GM12872 (cell line): ENCODE measurements at regions not wholly inside any gene's neighbourhood (a gene's known extent, or its start where the extent isn't known, plus 50 kb on each side); places are given as distances from the start of the nearest gene placed in this dataset.

Experiments
- TF ChIP-seq, protein P1 (sequence below): IDR thresholded peaks from 3 replicates; pipeline ENCODE4 v1.5.1; 2011; ENCODE audit warnings: low read depth, mild to moderate bottlenecking, low read length, moderate library complexity; ENCODE audit not compliant: insufficient read depth

DNA sequence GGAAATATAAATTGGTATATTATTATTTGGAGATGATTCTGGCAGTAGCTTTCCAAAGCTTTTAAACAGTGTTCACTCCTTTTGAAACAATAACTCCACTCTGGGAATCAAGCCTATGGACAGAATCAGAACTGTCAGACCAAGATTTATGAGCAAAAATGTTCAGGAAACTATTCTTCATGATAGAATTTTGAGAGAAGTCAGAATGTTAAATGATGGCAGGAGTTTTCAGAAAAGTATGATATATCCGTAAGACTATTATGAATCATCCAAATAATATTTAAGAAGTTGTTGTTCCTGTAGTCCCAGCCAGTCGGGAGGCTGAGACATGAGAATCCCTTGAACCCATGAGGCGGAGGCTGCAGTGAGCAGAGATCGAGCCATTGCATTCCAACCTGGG, 50.5 kb upstream of the ADGRG2 start:
- TF ChIP-seq, protein P1, sequence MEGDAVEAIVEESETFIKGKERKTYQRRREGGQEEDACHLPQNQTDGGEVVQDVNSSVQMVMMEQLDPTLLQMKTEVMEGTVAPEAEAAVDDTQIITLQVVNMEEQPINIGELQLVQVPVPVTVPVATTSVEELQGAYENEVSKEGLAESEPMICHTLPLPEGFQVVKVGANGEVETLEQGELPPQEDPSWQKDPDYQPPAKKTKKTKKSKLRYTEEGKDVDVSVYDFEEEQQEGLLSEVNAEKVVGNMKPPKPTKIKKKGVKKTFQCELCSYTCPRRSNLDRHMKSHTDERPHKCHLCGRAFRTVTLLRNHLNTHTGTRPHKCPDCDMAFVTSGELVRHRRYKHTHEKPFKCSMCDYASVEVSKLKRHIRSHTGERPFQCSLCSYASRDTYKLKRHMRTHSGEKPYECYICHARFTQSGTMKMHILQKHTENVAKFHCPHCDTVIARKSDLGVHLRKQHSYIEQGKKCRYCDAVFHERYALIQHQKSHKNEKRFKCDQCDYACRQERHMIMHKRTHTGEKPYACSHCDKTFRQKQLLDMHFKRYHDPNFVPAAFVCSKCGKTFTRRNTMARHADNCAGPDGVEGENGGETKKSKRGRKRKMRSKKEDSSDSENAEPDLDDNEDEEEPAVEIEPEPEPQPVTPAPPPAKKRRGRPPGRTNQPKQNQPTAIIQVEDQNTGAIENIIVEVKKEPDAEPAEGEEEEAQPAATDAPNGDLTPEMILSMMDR, result no peak

DNA sequence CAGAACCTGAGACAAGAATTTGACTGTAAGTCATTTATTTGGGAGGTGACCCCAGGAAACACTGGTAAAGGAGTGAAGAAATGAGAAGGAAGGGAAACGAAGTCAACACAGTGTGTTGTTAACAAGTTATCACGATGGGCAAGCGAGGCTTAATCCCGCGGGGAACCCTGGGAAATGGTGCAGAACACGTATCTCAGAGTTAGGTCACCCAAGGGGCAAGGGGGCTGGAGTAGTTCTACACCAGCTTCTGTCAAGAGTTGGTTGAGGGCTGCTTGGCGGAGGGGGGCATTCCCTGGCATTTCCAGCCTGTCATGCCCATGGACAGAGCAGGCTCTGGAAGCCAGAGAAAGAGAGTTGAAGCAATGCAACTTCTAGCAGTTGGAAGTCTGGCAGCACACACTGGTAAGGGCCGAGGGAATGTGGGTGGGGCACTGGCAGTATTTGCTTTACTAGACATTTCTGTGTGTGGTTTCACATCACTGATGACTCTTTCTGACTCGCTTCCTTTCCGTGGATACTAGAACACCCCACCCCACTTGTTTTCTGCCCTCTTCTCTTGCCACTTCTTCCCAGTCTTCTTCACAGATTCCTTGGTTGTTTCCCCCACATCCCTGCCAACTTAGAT, 52.2 kb upstream of the ADGRG2 start:
- TF ChIP-seq, protein P1, result no peak

DNA sequence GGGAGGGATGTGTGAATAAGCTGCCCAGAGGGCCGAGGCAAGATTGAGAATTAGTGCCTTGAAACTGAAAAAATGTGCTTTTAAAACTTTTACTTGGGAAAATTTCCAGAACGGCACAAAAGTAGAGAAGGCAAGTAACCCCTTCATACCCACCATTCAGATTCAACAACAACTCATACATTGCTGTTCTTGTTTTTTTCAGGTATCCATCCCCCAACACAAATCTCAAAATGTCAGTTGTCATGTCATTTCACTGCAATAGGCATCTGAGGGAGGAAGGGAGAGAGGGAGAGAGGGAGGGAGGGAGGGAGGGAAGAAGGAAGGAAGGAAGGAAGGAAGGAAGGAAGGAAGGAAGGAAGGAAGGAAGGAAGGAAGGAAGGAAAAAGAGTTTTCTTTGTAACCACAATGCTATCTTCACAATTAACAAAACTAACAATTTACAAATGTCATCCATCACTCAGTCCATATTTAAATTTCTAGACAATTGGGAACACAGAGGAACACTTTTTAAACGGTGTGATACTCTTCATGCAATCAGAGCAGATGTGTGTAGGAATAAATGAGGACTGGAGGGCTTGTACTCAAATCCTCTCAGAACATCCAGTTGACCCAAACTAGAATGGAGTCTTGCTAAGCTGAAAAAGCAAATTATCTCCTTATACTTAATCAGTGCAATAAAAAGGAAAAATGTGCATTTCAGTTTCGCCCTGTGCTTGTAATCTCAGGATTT, 54.8 kb upstream of the ADGRG2 start:
- TF ChIP-seq, protein P1, result no peak

DNA sequence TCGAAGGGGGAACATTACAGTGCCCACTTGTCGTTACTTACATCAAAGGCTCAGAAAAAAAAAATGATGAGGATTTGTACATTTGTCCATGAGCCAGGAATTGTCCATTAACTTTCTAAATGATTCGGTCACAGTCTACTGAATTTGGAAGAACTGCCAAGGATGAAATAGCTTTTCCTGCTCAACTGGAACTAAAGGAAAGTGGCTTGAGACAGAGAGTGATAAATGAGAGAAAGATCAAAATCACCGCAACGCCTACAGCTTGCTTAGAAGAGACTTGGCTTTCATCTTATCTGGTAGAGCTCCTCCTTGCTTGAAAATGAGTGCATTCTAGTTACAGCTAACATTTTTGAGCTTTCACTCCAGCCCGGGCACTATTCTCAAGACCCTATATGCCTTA, 55.5 kb upstream of the ADGRG2 start:
- TF ChIP-seq, protein P1, result no peak

DNA sequence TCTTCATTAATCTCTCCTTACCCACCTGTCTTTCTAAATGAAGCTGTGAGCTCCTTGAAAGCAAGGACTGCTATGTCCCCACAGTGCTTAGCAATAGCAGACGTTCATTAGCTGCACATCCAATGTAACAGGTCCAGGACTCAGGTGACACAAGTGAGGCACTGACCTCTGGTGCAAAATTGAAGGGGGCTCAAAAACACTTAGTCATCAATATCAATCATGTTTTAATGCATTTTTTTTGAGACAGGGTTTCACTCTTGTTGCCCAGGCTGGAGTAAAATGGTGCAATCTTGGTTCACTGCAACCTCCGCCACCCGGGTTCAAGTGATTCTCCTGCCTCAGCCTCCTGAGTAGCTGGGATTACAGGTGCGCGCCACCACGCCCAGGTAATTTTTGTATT, 56.1 kb upstream of the ADGRG2 start:
- TF ChIP-seq, protein P1, result no peak

GRCh38 chrX:19179389-19179788, 57.1 kb upstream of the ADGRG2 start:
- TF ChIP-seq, protein P1, result no peak

DNA sequence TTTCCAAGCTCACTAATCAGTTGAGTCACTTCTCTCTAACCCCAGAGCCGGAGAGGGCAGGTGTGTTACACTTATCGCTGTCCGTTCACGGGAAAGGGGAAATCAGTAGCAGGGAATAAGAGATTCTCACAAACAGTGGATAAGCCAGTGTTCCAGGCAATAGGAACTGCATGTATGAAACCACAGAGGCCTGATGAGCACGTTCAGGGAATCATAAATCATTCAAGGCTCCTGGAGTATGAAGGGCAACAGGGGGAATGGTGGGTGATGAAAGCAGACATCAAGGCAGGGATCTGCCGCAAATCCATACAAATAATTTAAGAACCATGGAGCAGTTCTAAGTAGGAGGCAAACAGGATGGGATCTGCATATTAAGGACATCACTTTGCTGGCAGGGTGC, 59.1 kb upstream of the ADGRG2 start:
- TF ChIP-seq, protein P1, result no peak
